GM19238 (cell line): ENCODE measurements at regions not wholly inside any gene's neighbourhood (a gene's known extent, or its start where the extent isn't known, plus 50 kb on each side); places are given as distances from the start of the nearest gene placed in this dataset.
"Not testable (repeated sequence)": the region's sequence is repeated elsewhere in the genome, so short reads cannot be mapped to it uniquely, and the experiment has no call there.

Experiments used
- DNase-seq: peaks from one replicate; pipeline ENCODE4 v3.0.0; 2011; ENCODE audit warnings: low spot score; ENCODE audit not compliant: insufficient read length

DNA sequence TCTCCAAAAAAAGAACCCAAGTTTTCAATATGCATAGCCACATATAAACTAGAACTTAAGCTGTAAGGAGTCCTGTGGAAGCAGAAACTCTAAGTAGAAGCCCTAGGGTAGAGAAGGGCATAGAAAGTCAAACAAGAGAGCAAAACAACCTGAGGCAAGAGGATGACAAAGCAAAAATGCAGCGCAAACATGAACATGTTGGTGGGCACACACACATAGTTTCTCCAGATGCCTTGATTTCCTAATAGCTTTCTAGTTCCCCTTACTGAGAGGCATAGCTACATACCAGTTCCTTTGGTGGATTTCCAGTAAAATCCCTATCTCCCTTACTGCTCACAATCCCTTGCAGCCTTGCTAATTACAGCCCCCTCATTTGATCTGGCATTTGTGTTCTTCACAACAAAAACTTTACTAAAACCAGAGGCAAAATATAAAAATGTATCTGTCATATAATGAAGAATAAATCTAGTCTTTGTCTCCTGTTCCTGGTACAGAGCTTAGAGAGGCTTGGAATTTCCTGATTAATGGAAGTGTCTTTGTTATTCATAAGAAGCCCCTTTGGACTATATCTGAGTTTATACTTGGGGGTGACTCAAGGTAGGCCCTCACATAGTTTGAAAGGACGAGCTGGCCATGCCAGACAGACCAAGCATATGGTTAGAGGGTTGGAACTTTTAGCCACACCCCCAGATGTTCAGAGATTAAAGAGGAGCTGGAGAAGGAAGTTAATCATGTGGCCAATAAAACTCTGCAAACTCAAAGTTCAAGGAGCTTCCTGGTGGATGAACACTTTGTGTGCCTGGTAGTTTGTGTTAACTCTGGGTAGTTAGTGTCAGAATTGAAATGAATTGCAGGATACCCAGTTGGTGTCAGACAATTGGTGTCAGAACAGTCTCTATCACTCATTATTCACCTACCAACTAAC lies 52.7 kb upstream of the ZCCHC13 start:
- no peak for DNase-seq

- no peak for DNase-seq
These were observed 53.4 kb upstream of the ZCCHC13 start for GRCh38 chrX:74250574-74250973.

GRCh38 chrX:74249963-74250362 lies 54.0 kb upstream of the ZCCHC13 start:
- DNase-seq = no peak

DNA sequence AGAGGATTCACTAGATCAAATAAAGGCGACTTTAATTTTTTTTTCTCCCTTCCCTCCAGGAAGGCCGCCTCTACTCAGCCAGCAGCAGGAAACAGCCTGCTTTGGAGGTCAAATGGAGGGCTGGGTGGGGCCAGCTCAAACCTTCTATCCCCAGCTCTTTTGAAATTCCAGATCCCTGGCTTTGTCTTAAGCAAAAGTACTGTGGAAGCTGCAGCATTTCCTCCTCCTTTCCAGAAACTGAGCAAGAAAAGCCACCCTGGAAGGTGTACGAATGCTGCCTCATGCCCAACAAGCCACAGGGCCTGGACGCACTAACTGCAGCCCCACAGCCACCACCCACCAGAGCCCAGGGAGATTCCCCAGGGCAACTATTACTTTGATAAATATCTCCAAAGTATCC lies 55.1 kb upstream of the ZCCHC13 start:
- no peak for DNase-seq

GRCh38 chrX:74246524-74246923 lies 57.5 kb upstream of the ZCCHC13 start:
- no peak for DNase-seq

DNA sequence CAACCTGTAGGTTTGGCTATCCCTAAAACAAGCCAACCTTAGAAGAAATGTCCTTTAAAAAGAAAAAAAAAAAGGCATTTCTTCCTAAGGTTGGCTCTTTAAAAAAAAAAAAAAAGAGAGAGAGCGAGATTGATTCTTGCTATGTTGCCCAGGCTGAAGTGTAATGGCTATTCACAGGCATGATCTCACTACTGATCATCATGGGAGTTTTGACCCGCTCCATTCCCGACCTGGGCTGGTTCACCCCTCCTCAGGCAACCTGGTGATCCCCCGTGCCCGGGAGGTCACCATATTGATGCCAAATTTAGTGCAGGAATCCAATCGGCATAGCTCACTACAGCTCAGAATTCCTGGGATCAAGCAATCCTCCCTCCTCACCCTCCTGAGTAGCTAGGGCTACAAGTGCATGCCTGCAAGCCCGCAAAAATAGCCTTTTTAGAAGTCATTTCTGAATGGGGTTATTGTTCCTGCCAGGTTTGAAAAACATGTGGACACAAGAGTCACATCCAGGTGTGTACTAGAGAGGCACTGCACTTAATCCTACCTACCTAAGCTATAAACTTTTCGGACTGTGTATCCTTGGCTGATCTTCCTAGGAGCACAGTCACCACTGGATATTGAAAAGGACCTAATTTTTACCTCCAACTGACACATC lies 61.4 kb upstream of the ZCCHC13 start:
- no peak for DNase-seq

DNA sequence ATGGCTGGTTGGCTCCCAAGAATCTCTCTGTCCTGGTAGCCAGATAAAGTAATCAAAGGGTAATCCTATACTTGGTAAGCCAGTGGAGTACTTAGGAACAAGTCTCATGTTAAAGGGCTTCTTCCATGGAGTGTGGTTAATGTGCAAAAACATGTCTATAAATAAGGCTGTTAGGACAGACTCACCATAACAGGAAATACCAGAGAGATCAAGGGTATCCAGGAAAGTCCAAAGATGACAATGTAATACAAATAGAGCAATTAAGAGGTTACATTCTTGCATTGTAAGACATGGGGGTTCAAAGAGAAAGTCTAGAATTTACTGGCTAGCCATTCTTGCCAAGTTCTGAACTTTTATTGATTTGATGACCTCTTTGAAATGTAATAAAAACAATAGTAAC lies 61.9 kb upstream of the ZCCHC13 start:
- DNase-seq = no peak

- DNase-seq = no peak
These were observed 65.2 kb upstream of the ZCCHC13 start for GRCh38 chrX:74238771-74239170.

GRCh38 chrX:74234818-74235217 lies 69.2 kb upstream of the ZCCHC13 start:
- DNase-seq = no peak

- DNase-seq = no peak
These were observed 71.1 kb upstream of the ZCCHC13 start for GRCh38 chrX:74232859-74233258.

GRCh38 chrX:74231625-74232024 lies 72.4 kb upstream of the ZCCHC13 start:
- DNase-seq = no peak

DNA sequence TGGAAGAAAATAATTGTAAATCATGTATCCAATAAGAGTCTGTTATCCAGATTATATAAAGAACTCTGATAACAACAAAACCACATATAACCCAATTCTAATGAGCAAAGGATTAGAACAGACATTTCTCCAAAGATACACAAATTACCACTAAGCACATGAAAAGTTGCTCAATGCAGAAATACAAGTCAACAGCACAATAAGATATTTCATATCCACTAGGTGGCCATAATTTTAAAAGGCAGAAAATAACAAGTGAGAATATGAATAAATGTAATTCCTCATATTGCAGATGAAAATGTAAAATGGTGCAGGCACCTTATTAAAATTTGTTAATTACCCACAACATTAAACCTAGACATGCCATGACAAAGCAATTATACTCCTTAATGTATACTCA lies 73.9 kb upstream of the ZCCHC13 start:
- DNase-seq = no peak

DNA sequence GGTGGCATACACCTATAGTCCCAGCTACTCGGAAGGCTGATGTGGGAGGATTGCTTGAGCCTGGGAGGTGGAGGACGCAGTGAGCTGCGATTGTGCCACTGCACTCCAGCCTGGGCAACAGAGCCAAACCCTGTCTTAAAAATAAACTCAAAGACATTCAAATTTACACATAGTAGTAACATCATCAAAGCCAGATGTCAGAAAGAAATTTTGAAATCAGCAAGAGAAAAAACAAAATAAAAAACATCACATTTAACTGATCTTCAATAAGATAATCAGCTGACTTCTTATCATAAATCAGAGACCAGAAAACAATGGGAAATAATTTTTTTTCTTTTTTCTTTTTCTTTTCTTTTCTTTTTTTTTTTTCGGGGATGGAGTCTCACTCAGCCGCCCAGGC lies 78.9 kb upstream of the ZCCHC13 start:
- DNase-seq = no peak

GRCh38 chrX:74220277-74220676 lies 83.7 kb upstream of the ZCCHC13 start:
- DNase-seq = no peak

- no peak for DNase-seq
These were observed 85.1 kb upstream of the ZCCHC13 start for GRCh38 chrX:74218895-74219294.

DNA sequence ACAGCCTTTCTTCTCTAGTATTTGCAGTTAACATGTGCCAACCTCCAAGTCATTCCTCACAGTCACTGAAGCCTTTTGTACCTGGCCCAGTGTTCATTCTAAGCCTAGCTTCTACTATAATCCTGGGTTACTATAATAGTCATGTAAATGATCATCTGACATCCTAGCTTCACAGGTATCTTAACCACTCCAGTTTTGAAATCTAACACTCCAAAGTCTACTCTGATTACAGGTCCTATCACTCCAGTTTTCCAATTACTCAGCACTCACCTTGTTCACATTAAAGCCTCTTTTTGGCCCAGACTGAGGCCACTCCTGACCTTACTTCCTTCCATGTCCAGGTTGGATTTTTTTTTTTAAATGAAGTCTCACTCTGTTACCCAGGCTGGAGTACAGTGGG lies 87.6 kb upstream of the ZCCHC13 start:
- no peak for DNase-seq

DNA sequence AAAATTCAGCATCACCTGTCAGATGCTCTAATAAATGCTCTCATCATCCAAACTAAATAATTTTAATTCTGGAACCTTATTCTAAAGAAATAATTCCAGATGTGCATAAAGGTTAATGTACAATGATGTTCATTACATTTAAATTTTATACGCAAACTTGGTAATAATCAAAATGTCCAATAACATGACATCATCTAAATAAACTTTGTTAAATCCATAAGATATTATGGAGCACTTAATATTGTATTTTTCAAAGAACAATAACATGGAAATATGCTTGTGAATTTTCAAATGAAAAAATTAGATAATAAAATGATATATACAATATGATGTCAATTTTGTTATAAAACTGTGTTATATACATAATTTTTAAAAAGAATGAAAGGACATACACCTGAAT lies 92.1 kb upstream of the ZCCHC13 start:
- no peak for DNase-seq

GRCh38 chrX:74207539-74207938 lies 96.4 kb upstream of the ZCCHC13 start:
- no peak for DNase-seq

DNA sequence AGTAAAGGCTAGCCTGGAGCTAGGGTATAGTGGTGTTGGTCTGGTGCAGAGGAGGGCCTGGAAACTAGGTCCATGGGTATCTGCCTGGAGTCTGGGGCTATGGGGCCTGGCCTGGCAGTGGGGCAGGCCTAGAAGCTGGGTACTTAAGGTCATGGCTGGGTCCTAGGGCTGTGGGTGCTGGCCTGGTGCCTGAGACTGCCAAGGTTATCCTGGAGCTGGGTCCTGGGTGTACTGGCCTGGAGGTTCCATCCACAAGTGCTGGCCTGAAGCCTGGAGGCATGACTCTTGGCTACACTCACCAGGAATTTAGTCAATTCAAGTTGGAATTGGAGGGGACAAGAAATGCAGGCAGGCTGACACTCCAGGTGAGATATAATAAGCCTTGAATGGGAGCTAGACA lies 108.4 kb upstream of the ZCCHC13 start:
- no peak for DNase-seq

- DNase-seq = no peak
These were observed 108.9 kb upstream of the ZCCHC13 start for GRCh38 chrX:74195120-74195519.

DNA sequence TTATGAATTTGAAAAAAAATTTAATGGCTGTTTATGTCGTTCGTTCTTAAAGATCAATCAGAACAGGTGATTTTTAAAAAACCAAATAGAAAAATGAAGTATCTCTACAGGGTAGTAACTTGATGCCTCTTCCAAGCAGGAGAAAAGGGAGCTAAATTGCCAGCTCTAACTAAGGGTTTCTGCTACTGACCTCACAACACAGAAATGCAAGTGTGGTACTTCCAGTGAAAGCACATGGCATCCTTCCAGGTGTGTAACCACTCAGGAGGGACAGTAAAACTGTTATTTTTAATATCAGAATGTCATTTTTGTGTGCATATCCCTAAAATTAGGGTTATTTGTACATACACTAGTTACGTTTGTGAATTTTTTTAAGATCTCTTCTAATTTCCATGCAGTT lies 116.8 kb upstream of the ZCCHC13 start:
- no peak for DNase-seq

- not testable (repeated sequence) for DNase-seq
These were observed 120.9 kb upstream of the ZCCHC13 start for GRCh38 chrX:74183047-74183446.

DNA sequence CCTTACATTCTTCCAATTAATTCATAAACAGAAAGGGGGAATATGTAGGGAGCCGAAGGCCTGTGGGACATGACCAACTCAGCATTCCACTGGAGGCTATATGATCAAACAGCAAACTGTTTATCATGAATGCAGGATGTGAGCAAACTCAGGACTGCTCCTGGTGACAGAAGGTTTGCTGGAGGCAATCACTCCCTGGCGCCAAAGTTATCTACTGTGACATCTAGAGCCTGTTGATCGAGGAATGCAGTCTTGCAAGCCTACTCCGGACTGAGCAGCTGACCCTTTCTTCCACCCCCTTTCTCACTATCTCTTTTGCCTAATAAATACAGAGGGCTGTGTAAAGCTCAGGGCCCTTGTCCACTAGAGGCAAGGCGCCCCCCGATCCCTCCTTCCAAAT lies 122.0 kb upstream of the ZCCHC13 start:
- not testable (repeated sequence) for DNase-seq
